ENCODE measurements at regions not wholly inside any gene's neighbourhood (a gene's known extent, or its start where the extent isn't known, plus 50 kb on each side); places are given as distances from the start of the nearest gene placed in this dataset.

GRCh38 chr1:103367186-103367585, 158.3 kb upstream of the RNPC3 start:
- no peak overlapping the region for H3K27ac ChIP-seq
- no peaks in the 10 kb centered on the region for H3K36me3 ChIP-seq
- TF ChIP-seq, protein P1, sequence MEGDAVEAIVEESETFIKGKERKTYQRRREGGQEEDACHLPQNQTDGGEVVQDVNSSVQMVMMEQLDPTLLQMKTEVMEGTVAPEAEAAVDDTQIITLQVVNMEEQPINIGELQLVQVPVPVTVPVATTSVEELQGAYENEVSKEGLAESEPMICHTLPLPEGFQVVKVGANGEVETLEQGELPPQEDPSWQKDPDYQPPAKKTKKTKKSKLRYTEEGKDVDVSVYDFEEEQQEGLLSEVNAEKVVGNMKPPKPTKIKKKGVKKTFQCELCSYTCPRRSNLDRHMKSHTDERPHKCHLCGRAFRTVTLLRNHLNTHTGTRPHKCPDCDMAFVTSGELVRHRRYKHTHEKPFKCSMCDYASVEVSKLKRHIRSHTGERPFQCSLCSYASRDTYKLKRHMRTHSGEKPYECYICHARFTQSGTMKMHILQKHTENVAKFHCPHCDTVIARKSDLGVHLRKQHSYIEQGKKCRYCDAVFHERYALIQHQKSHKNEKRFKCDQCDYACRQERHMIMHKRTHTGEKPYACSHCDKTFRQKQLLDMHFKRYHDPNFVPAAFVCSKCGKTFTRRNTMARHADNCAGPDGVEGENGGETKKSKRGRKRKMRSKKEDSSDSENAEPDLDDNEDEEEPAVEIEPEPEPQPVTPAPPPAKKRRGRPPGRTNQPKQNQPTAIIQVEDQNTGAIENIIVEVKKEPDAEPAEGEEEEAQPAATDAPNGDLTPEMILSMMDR (IDR thresholded peaks at IDR 0.05), result no peak
- no peak for TF ChIP-seq POLR2A (IDR thresholded peaks at IDR 0.05)
- no peaks in the 10 kb centered on the region for H3K4me1 ChIP-seq
- H3K4me3 ChIP-seq, result no peak overlapping the region
- H3K27me3 ChIP-seq, result no peaks in the 10 kb centered on the region
- H3K9me3 ChIP-seq, result no peaks in the 10 kb centered on the region
- no peak for DNase-seq

- no peak for DNase-seq
- Histone ChIP-seq H3K27me3 (no peaks in the 10 kb centered on the region), H3K9me3 (no peaks in the 10 kb centered on the region), H3K36me3 (no peaks in the 10 kb centered on the region), H3K4me3 (no peak overlapping the region), H3K27ac (no peak overlapping the region), H3K4me1 (no peaks in the 10 kb centered on the region)
- TF ChIP-seq, protein P1 (IDR thresholded peaks at IDR 0.05), result no peak
- no peak for TF ChIP-seq POLR2A (IDR thresholded peaks at IDR 0.05)
These were observed 159.5 kb upstream of the RNPC3 start for GRCh38 chr1:103365860-103366569.

DNA sequence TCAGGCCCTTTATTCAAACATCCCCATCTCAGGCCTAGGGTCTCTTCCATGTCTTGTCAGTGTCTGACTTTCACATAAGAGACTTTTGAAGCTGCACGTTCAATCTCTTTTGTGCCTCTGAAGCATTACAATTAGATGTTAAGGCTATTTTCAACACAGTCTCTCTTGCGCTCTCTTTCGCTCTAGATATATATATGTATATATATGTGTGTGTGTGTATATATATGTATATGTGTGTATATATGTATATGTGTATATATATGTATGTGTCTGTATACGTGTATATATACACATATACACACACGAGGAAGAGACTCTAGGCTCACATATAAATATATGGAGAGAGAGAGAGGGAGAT, 162.5 kb upstream of the RNPC3 start:
- Histone ChIP-seq H3K4me3 (no peak overlapping the region), H3K9me3 (no peaks in the 10 kb centered on the region), H3K4me1 (no peaks in the 10 kb centered on the region), H3K27me3 (no peaks in the 10 kb centered on the region), H3K27ac (no peak overlapping the region), H3K36me3 (no peaks in the 10 kb centered on the region)
- DNase-seq, result no peak
- TF ChIP-seq, protein P1 (IDR thresholded peaks at IDR 0.05), result no peak
- no peak for TF ChIP-seq POLR2A (IDR thresholded peaks at IDR 0.05)

DNA sequence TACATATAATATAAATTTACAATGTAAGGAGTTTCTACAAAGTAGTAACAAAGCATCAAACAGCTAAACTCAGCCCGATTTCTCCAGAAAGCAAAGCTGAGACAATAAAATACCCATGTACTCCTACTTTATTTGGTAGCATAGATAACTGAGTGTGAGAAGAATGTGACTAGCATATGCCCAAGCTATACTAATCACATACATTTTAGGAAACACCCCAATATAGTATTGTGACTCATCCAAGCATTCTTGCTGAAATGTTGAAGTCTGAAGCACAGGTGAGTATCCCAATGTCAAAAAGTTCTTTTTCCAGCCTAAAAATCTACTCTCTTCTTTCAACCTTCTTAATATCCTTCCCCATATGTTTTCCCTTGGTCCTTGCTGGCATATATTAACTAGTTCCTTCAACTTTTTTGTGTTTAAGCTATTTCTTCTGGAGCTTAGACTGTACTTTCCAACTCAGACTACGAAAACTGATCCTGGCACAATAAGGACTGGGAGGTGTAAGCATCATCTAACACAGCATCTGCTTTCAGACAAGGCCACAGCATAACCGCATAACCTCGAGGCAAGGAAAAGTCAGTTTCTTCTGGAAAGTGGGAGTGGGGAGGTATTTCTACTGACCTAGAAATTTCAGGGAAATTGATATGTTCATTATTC, 163.0 kb upstream of the RNPC3 start:
- no peaks in the 10 kb centered on the region for H3K36me3 ChIP-seq
- no peak overlapping the region for H3K27ac ChIP-seq
- H3K27me3 ChIP-seq, result no peaks in the 10 kb centered on the region
- no peaks in the 10 kb centered on the region for H3K4me1 ChIP-seq
- H3K4me3 ChIP-seq, result no peak overlapping the region
- no peaks in the 10 kb centered on the region for H3K9me3 ChIP-seq
- no peak for DNase-seq
- TF ChIP-seq, protein P1 (IDR thresholded peaks at IDR 0.05), result no peak
- TF ChIP-seq POLR2A (IDR thresholded peaks at IDR 0.05), result no peak

- Histone ChIP-seq H3K9me3 (no peaks in the 10 kb centered on the region), H3K4me3 (no peak overlapping the region), H3K36me3 (no peaks in the 10 kb centered on the region), H3K27me3 (no peaks in the 10 kb centered on the region), H3K4me1 (no peaks in the 10 kb centered on the region), H3K27ac (no peak overlapping the region)
- DNase-seq, result no peak
- TF ChIP-seq POLR2A (IDR thresholded peaks at IDR 0.05), result no peak
- TF ChIP-seq, protein P1 (IDR thresholded peaks at IDR 0.05), result no peak
These were observed 172.1 kb upstream of the RNPC3 start for GRCh38 chr1:103353391-103353790.

All from Peyer's patch (tissue), 4 donors.